Lower lobe of right lung (tissue), 2 donors: ENCODE measurements at regions not wholly inside any gene's neighbourhood (a gene's known extent, or its start where the extent isn't known, plus 50 kb on each side); places are given as distances from the start of the nearest gene placed in this dataset.

Experiments used
- ATAC-seq, 2 donors: fragments of 200-7000 bp; cut with Tn5 transposase; one replicate each; pipeline ENCODE4 v1.9.1; 2020 to 2022; ENCODE audit warnings: mild to moderate bottlenecking in 2 of 2, moderate library complexity in 2 of 2
- DNase-seq: peaks from one replicate; pipeline ENCODE4 v3.0.0-alpha.2; 2020
- H3K27ac ChIP-seq: fragments of 200-600 bp; one replicate; pipeline ENCODE4 v1.8.0; 2022
- H3K27me3 ChIP-seq: fragments of 200-600 bp; one replicate; pipeline ENCODE4 v1.8.0; 2022; ENCODE audit warnings: low read depth
- H3K36me3 ChIP-seq: fragments of 200-600 bp; one replicate; pipeline ENCODE4 v1.8.0; 2022; ENCODE audit warnings: mild to moderate bottlenecking
- H3K4me1 ChIP-seq: fragments of 200-600 bp; one replicate; pipeline ENCODE4 v1.8.0; 2022
- H3K4me3 ChIP-seq: fragments of 200-600 bp; one replicate; pipeline ENCODE4 v1.8.0; 2022; ENCODE audit warnings: mild to moderate bottlenecking
- H3K9me3 ChIP-seq: fragments of 200-600 bp; one replicate; pipeline ENCODE4 v1.8.0; 2022
- CTCF ChIP-seq: fragments of 200-600 bp; IDR thresholded peaks from one replicate; pipeline ENCODE4 v1.8.0; 2022; ENCODE audit warnings: antibody characterized with exemption, mild to moderate bottlenecking
- intact Hi-C: fragments of 100-400 bp; cut with DNase I; formaldehyde crosslinking; loops from one replicate; pipeline ENCODE4 v1.11.0; 2022
- donor health status: DM: no; HTN: yes; CAD: no; lungs with severe emphysema.

DNA sequence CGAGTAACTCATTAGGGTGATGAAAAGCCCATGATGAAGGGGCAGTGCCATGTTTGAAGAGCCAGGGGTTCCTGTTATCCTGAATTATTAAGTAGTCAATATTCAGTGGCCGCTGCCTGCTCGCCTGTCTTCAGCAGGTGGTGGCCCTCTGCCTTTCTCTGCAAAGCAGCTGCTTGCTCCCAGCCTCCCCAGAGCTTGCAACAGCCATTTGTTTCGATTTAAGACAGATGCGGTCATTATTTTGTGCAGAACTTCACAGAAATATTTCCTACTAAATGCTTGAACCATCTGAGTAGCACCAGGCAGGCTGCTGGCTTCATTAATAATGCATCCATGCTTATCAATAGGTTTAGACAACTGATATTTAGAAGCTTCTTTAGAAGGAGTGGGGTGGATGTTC lies 104.3 kb upstream of the TTC29 start:
- intact Hi-C loops, result no loop called here
- no peak for DNase-seq

DNA sequence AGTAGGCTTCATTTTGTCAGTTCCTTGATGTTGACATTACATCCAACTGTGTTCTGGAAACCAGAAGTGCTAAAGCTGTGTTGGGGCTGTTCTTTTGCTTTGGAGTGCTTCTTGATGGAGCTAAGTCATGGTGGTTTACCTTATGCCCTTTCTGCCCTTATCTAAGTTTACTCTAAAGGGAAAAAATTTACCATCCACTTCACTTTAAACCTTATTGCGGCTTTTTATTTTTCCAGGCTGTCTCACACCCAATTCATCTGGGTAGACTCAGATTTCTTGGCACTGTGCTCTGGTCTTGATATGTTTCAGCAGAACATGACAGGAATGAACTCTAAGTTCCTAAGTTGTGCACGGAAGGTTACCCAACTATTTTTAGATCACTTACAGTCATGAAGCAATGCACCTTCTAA lies 104.7 kb upstream of the TTC29 start:
- Histone ChIP-seq H3K36me3 (no peaks in the 10 kb centered on the region), H3K9me3 (no peaks in the 10 kb centered on the region), H3K4me1 (peaks cover 9% of the 10 kb centered on the region), H3K27ac (no peak overlapping the region), H3K27me3 (no peaks in the 10 kb centered on the region), H3K4me3 (no peak overlapping the region)
- TF ChIP-seq CTCF, result no peak
- no peak for DNase-seq
- ATAC-seq, result peak; percentile 88 to 94
- intact Hi-C loops, result no loop called here

More for the DNA sequence above, 104.3 kb upstream of the TTC29 start:
- Histone ChIP-seq H3K4me3 (no peak overlapping the region), H3K4me1 (peaks cover 9% of the 10 kb centered on the region), H3K36me3 (no peaks in the 10 kb centered on the region), H3K27ac (no peak overlapping the region), H3K27me3 (no peaks in the 10 kb centered on the region), H3K9me3 (no peaks in the 10 kb centered on the region)
- no peak for ATAC-seq
- TF ChIP-seq CTCF, result no peak

DNA sequence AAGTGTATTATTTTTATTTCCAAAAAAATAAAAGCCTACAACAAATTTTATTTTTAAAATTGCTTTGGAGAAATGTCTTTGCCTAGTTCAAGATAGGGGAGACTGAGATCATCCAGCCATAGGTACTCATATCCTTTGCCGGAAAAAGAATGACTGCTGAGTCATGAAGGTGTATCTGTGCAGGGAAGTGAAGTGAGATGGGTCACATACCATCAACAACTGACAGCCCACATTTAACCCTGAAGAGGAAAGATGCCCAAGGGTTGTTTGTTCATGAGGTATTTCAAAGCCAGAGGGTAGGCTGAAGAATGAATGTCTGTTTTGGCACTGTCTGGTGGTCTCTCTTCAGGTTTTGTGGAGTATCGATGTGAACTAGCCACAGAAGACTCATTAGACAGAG lies 106.7 kb upstream of the TTC29 start:
- no peak overlapping the region for H3K4me3 ChIP-seq
- no peaks in the 10 kb centered on the region for H3K9me3 ChIP-seq
- TF ChIP-seq CTCF, result no peak
- H3K4me1 ChIP-seq, result peaks cover 9% of the 10 kb centered on the region
- intact Hi-C loops, result no loop called here
- no peak overlapping the region for H3K27ac ChIP-seq
- H3K27me3 ChIP-seq, result no peaks in the 10 kb centered on the region
- H3K36me3 ChIP-seq, result no peaks in the 10 kb centered on the region
- DNase-seq (no peak), ATAC-seq (no peak)

- intact Hi-C loops, result no loop called here
- Histone ChIP-seq H3K36me3 (no peaks in the 10 kb centered on the region), H3K4me1 (peaks cover 9% of the 10 kb centered on the region), H3K27ac (no peak overlapping the region), H3K27me3 (no peaks in the 10 kb centered on the region), H3K4me3 (no peak overlapping the region), H3K9me3 (no peaks in the 10 kb centered on the region)
- DNase-seq (no peak), ATAC-seq (no peak)
- TF ChIP-seq CTCF, result no peak
Measured at GRCh38 chr4:147054228-147054872, 108.7 kb upstream of the TTC29 start.

- H3K9me3 ChIP-seq, result no peaks in the 10 kb centered on the region
- peak overlapping the region; percentile 48 for H3K4me3 ChIP-seq
- DNase-seq, result no peak
- H3K27me3 ChIP-seq, result no peaks in the 10 kb centered on the region
- no peak for TF ChIP-seq CTCF
- H3K4me1 ChIP-seq, result no peaks in the 10 kb centered on the region
- H3K27ac ChIP-seq, result peak overlapping the region; percentile 70
- ATAC-seq, result peak in 1 of 2 donors; percentile 74
- intact Hi-C loops, result no loop called here
- H3K36me3 ChIP-seq, result no peaks in the 10 kb centered on the region
Measured at GRCh38 chr4:147056940-147057610, 111.4 kb upstream of the TTC29 start.
